KMS-11 (cell line): ENCODE measurements at regions not wholly inside any gene's neighbourhood (a gene's known extent, or its start where the extent isn't known, plus 50 kb on each side); places are given as distances from the start of the nearest gene placed in this dataset.

ENCODE experiments used
- H2AFZ ChIP-seq: fragments of 200-600 bp; sonication (generic); 2 replicates; pipeline ENCODE4 v1.6.1; 2016; ENCODE audit warnings: antibody characterized with exemption, mixed run types, low read depth
- H3K27ac ChIP-seq: fragments of 200-600 bp; sonication (generic); 2 replicates; pipeline ENCODE4 v1.6.1; 2016; ENCODE audit warnings: mild to moderate bottlenecking, mixed run types
- H3K27me3 ChIP-seq: fragments of 200-600 bp; sonication (generic); 2 replicates; pipeline ENCODE4 v1.6.1; 2017; ENCODE audit warnings: mild to moderate bottlenecking, low read depth, mixed run types, moderate library complexity; ENCODE audit not compliant: insufficient read depth
- H3K36me3 ChIP-seq: fragments of 200-600 bp; sonication (generic); 2 replicates; pipeline ENCODE4 v1.6.1; 2017; ENCODE audit warnings: mild to moderate bottlenecking, mixed run types; ENCODE audit not compliant: insufficient read depth
- H3K4me1 ChIP-seq: fragments of 200-600 bp; sonication (generic); 2 replicates; pipeline ENCODE4 v1.6.1; 2016; ENCODE audit warnings: mild to moderate bottlenecking, low read depth, mixed run types; ENCODE audit not compliant: poor library complexity, severe bottlenecking
- H3K4me2 ChIP-seq: fragments of 200-600 bp; sonication (generic); 2 replicates; pipeline ENCODE4 v1.7.0; 2016; ENCODE audit warnings: mild to moderate bottlenecking, mixed run types
- H3K4me3 ChIP-seq: fragments of 200-600 bp; sonication (generic); IDR thresholded peaks from 2 replicates; pipeline ENCODE4 v1.6.1; 2017; ENCODE audit warnings: low read depth, low read length, mixed read lengths; ENCODE audit not compliant: insufficient read depth
- H3K79me2 ChIP-seq: fragments of 200-600 bp; sonication (generic); 2 replicates; pipeline ENCODE4 v1.6.1; 2016; ENCODE audit warnings: low read depth, mixed run types; ENCODE audit not compliant: insufficient read depth
- H3K9ac ChIP-seq: fragments of 200-600 bp; sonication (generic); 2 replicates; pipeline ENCODE4 v1.6.1; 2016; ENCODE audit warnings: mild to moderate bottlenecking, mixed run types
- H4K20me1 ChIP-seq: fragments of 200-600 bp; sonication (generic); 2 replicates; pipeline ENCODE4 v1.6.1; 2016; ENCODE audit warnings: mild to moderate bottlenecking, mixed run types; ENCODE audit not compliant: insufficient read depth
- TF ChIP-seq, protein P1 (sequence below): fragments of 200-600 bp; sonication (generic); conservative IDR thresholded peaks from 2 replicates; pipeline ENCODE4 v1.6.1; 2017; ENCODE audit warnings: low read depth, mild to moderate bottlenecking, antibody characterized with exemption, low read length, moderate library complexity, mixed read lengths

DNA sequence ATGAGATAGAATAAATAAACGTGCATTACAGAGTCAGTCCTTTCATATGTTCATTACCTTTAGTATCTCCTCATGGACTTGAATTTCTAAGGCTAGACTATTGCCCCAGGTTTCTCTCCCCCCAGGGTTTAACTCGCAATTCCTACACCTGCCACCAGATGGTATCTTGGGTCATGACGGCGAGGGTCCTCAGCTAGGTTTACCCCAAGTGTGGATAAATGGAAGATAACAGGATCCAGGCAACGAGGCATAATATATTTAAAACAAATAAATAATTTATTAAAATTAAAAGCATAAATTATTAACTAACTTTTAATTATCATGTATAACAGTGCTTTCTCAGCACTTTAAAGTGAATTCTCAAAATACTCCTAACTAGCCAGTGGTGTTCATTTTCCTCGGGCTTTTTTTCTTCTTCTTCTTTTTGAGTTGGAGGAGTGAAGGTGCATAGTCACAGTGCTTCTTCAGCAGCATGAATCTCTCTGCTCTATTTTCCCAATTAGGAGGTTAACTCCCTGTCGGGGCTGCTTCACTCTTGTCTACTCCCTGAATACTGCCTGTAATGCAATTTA, 243.5 kb upstream of the CAND1 start:
- no peak overlapping the region for H3K4me2 ChIP-seq
- H3K79me2 ChIP-seq: no peaks in the 10 kb centered on the region
- TF ChIP-seq, protein P1, sequence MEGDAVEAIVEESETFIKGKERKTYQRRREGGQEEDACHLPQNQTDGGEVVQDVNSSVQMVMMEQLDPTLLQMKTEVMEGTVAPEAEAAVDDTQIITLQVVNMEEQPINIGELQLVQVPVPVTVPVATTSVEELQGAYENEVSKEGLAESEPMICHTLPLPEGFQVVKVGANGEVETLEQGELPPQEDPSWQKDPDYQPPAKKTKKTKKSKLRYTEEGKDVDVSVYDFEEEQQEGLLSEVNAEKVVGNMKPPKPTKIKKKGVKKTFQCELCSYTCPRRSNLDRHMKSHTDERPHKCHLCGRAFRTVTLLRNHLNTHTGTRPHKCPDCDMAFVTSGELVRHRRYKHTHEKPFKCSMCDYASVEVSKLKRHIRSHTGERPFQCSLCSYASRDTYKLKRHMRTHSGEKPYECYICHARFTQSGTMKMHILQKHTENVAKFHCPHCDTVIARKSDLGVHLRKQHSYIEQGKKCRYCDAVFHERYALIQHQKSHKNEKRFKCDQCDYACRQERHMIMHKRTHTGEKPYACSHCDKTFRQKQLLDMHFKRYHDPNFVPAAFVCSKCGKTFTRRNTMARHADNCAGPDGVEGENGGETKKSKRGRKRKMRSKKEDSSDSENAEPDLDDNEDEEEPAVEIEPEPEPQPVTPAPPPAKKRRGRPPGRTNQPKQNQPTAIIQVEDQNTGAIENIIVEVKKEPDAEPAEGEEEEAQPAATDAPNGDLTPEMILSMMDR: peak; percentile 93

DNA sequence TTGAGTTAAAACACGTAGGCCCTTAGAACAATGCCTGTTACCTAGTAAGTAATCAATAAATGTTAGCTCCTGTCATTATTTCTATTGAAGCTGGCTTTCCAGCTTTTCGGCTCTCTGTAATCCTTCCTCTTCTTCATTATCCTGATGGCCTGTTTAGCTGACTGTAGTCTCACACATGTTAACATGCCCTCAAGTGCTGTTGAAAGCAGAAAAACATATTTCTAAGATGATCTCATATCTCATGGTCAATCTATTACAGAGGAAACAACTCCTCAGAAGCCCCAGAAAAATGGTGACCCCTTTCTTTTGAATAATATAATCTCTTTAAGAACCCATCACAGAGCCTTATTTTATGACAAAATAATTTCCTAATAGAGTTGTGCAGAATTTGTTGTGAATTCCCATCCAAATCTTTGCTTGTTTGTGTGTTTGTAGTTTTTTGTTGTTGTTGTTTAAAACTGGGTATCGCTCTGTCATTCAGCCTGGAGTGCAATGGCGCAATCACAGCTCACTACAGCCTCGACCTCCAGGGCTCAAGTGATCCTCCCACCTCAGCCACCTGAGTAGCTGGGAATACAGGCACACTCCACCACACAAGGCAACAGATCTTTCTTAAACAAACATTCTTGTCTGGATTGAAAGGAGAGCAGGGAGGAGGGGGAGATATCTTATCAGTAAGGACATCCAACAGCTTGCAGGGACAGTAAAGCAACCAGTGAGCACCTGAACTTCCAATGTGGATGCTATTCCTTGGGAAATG, 242.5 kb upstream of the CAND1 start:
- Histone ChIP-seq H2AFZ (no peak overlapping the region), H3K36me3 (no peaks in the 10 kb centered on the region), H3K4me2 (no peak overlapping the region), H3K27ac (no peak overlapping the region), H4K20me1 (no peaks in the 10 kb centered on the region), H3K4me3 (no peak overlapping the region), H3K4me1 (no peaks in the 10 kb centered on the region), H3K27me3 (no peaks in the 10 kb centered on the region), H3K9ac (no peak overlapping the region), H3K79me2 (no peaks in the 10 kb centered on the region)
- TF ChIP-seq, protein P1: no peak

More for the DNA sequence above, 243.5 kb upstream of the CAND1 start:
- no peaks in the 10 kb centered on the region for H3K4me1 ChIP-seq
- H3K27ac ChIP-seq: no peak overlapping the region
- H3K27me3 ChIP-seq: no peaks in the 10 kb centered on the region
- H3K36me3 ChIP-seq: no peaks in the 10 kb centered on the region
- H2AFZ ChIP-seq: no peak overlapping the region
- no peaks in the 10 kb centered on the region for H4K20me1 ChIP-seq
- no peak overlapping the region for H3K4me3 ChIP-seq
- H3K9ac ChIP-seq: no peak overlapping the region

DNA sequence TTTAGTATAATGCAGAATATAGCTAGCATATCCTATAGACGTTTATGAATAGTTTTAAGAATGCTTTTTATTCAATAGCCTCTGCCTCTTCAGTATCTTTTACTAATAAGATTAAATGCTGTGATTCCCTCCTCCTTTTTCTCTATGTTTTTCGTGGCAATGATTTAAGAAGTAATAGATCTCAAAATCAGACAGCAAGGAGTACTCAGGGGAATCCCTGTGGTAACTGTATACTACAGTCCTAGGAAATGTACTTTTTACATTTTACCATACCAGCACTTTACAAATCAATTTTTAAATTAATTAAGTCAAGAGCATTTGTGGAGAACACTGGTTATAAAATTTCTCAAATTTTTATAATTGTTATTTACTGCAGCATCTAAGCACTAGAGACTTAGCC, 240.6 kb upstream of the CAND1 start:
- Histone ChIP-seq H3K79me2 (no peaks in the 10 kb centered on the region), H3K4me1 (no peaks in the 10 kb centered on the region), H3K9ac (no peak overlapping the region), H3K36me3 (no peaks in the 10 kb centered on the region), H3K27me3 (no peaks in the 10 kb centered on the region), H3K4me3 (no peak overlapping the region), H3K4me2 (no peak overlapping the region), H4K20me1 (no peaks in the 10 kb centered on the region), H2AFZ (no peak overlapping the region), H3K27ac (no peak overlapping the region)
- TF ChIP-seq, protein P1: no peak

GRCh38 chr12:67034110-67034879, 234.9 kb upstream of the CAND1 start:
- Histone ChIP-seq H3K79me2 (no peaks in the 10 kb centered on the region), H4K20me1 (no peaks in the 10 kb centered on the region), H3K4me3 (no peak overlapping the region), H3K27ac (no peak overlapping the region), H2AFZ (no peak overlapping the region), H3K4me2 (no peak overlapping the region), H3K4me1 (peaks cover 12% of the 10 kb centered on the region), H3K36me3 (no peaks in the 10 kb centered on the region), H3K9ac (no peak overlapping the region), H3K27me3 (no peaks in the 10 kb centered on the region)
- TF ChIP-seq, protein P1: no peak
